AG20443 (cell line): ENCODE measurements at regions not wholly inside any gene's neighbourhood (a gene's known extent, or its start where the extent isn't known, plus 50 kb on each side); places are given as distances from the start of the nearest gene placed in this dataset.

Source experiments
- DNase-seq: peaks from one replicate; pipeline ENCODE4 v3.0.0; 2012; ENCODE audit warnings: low spot score, mixed read lengths

DNA sequence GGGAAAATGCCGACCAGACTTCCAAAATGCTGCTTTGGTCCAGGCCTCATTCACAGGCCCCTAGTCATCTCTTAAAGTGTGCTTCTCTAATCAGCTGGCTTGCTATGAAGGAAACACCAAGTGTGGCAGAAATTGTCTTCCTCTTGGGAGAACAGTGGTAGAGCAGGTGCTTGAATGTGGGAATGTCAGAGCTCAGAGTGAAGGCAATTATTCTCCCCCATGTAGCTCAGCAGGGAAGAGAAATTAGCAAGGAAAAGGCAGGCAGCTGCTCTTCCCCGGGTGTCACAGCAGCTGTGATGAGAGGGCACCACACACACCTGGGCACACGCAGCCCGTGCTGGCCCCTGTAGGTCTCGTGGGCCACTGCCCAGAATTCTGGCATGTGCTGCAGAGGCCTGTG, 358.5 kb downstream of the WDR72 start:
- no peak for DNase-seq

DNA sequence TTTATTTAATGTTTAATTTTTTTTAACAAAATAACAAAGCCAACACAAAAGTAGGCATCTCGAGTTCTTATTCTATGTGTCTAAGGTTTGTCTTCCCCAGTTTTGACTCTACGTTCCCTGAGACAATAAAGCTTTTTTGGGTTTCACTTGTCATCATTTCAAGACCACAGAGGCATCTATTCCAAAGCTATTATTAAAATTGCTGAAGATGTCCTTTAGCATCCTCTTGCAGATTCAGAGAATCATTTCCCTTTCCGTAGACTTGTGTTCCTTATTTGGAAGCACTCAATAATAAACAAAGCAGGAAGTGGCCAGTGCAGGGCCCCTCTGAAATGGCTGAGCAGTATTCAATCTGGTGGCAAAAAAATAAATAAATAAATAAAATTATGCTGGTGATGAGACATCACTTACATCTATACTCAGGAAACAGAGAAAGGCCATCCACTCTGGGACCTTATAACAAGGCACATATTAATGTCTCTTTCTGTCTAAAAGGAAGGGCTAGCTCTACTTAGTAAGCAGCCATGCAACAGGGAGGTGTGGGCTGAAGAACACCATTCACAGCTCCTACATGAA, 362.3 kb downstream of the WDR72 start:
- no peak for DNase-seq

DNA sequence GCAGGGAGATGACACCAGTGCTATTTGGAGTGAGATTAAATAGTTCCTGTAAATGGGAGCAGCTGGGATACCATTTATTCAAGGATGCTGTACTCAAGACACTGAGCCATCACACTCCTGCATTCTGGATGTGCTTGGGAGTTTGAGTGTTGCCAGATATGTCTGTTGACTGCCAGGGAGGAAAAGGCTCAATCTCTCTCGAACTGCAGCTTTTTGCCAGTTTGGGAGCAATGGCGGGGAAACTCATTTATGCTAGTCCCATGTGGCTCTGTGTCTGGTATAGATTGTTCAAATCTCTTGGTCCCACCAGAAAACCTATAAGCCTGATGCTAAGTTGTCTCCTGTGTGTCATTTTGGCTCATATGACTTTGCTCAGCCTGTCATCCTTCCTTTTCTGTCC, 363.6 kb downstream of the WDR72 start:
- no peak for DNase-seq

DNA sequence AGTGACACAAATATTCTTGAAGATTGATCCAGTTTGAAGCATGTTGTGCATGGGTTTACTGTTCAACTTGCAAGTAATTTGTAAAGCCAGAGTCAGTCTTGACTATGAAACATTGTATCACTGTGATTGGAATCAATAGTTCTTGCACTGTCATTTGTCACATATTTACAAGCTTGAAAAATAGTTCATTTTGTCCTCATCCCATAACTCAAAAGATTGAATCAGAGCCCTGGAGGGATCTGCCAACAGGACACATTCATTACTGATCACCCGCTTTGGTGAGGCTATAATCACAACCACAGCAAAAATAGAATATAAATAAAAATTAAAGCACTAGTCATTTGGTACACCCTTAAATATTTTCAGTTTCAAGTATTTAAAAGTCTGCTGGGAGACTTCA, 368.9 kb downstream of the WDR72 start:
- DNase-seq = no peak

DNA sequence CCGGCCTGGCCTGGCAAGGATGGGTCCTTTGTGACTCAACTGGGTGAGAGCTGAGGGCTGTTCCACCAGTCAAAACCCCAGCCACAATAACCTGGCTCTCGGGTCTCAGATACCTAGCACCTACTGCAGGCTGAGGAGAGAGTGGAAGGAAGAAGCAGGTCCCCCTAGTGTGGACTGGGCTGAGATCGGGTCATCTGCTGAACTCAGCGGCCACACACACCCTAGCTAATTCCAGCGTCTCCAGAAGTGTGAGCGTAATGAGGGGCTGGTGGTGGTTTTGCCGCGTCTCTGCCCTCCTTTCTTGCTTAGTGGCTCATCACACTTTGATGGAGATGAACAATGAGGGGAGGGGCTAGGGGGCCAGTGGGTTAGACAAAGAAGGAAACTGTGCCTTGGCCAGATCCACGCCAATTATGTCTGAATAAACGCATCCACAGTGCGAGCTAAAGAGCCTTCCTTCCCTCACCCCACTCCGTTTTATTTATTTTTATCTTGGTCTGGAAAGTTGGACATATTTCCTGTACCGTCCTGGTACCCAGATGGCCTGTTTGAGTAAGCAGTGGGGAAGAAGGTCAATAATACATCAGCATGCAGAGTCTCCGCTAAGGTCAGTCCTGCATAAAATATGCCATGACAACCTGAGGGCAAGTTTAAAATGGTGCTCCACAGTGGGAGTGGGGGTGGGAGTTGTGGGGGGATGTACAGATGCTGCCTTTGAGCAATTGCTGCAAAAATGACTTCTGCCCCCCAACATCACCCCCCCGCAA, 370.0 kb downstream of the WDR72 start:
- no peak for DNase-seq

DNA sequence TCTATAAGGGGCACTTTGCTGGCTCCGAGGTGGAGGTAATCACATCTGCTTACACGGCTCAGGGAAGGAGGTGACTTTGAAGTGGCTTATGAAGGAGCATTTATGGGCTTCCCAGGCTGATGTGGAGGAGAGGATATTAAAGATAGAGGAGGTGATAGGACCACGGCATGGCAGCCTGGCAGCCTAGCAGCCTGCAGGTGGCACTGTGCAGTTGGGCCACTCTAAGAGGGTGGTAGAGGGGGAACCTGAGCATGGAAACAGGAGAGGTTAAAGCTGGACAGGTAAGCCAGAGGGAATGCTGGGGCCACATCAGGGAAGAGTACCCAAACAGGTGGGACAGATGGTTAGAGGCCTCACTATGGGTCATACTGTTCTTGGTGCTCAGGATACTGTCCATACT, 375.0 kb downstream of the WDR72 start:
- no peak for DNase-seq

DNA sequence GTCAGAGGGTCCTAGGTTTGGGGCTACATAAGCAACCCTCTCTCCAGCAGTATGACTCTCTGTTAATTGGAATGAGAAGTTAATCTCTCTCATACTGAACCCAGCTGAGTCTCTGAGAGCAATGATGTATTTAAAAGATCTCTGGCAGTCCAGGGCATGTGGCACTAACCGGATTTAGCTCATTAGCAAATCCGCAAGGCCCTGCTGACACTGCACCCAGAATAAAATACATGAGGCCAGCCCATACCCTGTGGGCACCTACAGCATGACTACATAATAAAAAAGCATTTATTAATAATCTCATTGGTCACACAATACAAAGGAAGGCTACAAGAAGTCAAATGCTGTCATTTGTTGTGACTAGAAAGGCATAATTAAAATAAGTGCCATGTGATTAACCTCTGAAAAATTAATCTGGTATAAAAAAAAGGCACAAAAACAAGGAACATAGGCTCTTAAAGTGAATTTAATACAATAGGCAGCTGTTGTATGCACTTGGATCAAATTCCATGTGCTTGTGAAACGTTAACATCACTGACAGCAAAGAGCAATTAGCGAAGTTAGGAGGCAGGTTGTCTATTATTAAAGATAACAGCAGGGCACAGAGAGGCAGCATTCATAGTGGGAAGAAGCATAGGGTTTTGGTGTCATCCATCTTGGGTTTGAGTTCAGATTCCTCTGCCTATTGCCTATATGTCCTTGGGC, 381.2 kb downstream of the WDR72 start:
- DNase-seq = no peak

DNA sequence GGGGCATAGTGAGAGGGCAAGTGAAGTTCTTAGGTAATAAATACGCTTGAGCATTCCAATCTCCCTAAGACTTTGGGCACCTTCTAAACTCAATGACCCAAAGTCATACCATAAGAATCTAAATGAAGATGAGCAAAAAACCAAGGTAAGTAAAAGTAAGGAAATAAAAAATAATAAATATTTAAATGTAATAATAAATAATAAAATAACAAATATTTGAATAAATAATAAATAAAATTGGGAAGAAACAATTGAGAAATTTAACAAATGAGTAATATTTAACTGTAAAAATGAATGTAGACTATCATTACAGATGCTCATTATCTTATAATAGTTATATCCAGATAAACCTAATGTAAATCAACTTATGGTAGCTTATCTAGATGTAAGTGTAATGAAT, 391.7 kb downstream of the WDR72 start:
- no peak for DNase-seq

DNA sequence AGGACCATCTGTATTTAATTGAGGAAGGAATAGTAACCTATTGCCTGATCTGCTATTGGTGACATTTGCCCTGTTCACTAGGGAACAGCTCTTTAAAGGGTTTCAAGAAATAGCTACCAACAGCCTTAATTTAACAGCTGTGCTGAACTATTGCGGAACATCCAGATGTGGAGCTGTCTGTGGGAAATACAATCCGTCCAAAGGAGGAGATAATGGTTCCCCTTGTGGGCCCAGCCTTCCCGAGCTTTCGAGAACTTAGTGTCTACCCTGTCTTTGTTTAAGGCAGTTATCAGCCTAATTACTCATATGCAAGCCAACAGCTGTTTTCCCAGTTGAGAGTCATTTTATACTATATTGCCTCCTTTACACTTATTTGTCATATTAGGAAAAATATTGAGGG, 398.6 kb downstream of the WDR72 start:
- DNase-seq = no peak

DNA sequence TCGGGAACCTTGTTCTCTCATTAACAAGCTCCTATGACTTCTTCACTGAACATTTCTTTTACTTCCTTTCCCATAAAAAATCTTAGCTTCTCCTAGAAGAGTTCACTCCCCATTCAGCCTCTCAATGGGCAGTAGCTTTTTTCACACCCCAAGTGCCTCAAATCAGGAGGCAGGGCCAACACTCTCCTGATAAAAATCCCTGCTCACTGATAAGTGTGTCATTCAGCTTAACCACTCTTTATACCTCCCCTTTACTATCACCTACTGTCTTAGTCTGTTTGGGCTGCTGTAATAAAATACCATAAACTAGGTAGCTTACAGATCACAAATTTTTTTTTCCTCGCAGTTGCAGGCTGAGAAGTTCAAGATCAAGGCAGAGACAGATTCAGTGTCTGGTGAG, 400.4 kb downstream of the WDR72 start:
- DNase-seq = no peak

DNA sequence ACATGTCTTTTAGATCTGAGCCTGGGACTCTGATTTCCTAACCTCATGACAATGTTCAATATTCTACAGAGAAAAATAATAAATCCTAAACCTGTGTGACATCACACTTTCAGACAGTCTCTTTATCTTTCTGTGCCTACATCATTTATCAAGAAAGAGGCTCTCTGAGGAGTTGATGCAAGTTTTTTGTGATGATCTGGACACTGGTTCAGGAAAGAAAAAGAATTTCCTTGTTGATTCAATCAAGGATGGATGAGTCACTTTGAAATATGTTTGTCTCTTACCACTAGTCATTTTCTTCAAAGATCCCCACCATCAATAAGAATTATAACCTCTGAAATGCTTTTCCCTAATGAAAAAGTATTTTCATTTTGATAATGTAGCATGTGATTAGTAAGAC, 404.6 kb downstream of the WDR72 start:
- no peak for DNase-seq

DNA sequence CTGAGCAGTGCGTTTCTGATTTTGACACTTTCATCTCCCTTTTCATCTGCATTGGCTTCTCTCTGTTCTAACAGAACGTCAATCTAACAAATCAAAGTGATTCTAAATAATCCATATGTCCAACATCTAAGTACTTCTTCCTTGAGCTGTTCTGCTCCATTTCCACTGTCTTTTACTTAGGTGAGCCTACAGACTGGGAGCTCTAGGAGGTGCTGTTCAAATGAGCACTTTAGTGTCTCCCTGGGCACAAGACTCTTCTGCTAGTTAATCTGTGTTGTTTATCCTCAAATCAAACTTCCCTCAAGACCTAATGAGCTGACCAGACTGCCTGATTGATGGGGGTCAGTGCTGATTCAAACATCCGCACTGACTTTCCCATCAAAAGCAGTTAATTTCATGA, 408.1 kb downstream of the WDR72 start:
- DNase-seq = no peak

DNA sequence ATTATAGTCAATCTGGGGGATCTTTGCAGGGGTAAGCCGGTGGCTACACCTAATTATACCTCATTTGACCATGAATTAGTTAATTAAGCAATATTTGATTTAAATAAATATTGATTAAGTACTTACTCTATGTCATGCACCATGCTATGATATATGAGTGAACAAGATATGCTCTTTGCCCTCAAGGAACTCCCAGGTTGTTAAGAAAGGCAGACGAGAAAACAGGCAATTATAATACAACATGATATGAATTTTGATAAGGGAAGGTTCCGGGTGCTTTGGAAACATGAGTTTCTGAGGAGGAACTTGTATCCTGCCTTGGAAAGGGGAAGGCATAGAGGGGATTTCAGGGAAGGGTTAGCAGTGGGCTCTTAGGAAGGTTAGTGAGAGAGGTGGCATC, 412.9 kb downstream of the WDR72 start:
- DNase-seq = no peak

DNA sequence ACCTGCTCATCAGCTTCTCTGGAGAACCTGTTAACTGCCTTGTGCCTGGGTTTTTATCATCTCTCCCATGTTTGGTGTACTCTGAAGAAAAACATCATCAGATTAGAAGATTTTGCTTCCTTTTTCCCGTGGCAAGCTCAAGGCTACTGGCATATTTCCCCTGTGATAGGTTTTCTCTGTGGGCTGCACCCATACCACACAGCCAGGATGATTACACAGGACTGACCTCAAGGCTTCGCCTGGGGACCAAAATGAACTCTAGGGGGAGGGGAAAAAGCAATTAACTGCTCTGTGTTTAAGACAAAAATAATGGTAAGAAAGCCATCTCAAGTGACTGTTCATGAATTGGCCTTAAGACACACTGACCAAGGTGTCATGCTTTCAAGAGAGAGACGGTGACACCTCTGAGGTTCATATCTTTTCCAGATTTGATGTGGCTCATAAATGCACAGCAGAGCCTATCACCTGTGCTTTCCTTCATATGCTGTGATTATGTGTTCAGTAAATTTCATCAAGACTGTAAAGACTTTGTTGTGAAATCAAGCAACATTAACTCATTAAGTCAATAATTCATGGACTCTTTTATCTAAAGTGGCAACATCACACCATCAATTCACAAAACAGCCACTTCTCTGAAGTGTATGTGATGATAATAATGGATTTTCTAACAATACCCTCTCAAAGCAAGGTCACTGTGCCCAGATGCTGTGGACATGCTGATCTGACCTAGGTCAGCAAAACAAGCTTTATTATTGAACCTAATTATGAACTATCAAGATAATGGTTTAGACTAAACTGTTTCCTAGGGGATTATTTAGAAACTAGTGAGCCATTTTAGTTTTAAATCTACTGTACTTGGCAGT, 427.9 kb downstream of the WDR72 start:
- DNase-seq = no peak

DNA sequence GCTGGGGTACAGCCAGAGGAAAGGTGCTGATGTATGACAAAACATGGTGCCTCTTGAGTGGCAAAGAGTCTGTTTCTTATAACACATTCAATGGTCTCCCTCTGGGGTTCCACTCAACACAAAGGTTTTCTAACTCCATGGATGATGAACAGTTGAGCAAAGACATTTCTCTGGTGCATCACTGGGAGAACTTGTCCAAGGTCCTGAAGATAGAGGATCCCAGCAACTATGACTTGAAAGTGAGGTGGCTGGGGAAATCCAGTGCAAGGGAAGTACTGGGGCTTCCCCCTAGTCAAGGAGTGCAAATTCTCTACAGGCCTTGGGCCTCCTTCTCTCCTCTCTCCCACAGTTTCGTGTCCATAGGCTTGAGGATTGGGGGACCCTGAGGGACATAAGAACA, 431.1 kb downstream of the WDR72 start:
- DNase-seq = no peak

DNA sequence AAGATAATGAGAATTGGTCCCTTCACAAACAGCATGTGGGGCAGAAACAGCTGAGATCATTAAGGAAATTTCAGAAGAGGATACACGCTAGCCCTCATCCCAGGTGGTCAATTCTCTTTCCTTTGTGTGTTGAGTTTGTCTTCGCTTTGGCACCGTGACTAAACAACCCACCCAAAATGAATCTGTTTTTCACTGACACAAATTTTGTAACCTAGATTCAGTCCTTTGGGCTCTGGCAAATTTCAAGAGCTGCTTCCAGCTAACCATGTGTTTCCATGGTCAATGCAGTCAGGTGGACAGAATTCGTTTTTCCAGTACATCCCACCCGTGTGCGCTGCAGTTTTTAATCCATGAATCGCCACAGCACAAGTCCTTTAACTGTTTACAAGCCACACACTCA, 435.4 kb downstream of the WDR72 start:
- no peak for DNase-seq

DNA sequence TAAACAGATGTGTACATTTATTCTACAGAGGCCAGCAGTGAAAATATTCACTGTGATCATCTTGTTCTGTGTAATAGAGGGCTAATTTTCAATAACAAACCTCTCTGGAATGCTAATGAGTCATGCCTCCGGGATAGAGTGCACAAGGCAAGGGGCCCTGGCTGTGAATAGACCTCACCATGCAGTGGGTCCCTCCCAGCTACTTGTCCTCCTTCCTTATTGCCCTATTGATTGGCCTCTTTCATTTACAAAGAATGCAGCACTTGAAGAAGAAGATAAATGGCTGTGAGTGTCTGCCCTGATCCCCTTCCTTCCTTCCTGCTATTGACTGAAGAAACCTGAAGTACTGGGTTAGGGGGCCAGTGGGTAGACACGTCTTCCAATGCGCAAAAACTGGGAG, 436.3 kb downstream of the WDR72 start:
- DNase-seq = no peak

DNA sequence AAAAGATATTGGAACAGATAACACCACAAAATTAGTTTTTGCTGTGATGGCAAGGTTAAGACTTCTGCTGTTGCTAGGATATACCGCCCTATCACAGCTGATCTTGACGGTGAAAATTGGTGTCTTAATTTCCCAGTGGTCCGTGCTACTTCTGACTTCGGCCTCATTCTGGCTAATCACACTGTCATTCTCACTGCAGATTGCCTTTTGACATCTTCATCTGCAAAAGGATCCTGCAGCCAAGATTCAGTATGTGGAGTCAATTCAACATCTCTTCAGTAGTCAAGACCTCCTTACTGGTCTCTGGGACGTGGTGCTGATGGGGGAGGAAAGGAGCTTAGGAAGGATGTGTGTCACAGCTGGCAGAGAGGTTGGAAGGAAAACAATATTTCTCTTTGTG, 438.6 kb downstream of the WDR72 start:
- no peak for DNase-seq

DNA sequence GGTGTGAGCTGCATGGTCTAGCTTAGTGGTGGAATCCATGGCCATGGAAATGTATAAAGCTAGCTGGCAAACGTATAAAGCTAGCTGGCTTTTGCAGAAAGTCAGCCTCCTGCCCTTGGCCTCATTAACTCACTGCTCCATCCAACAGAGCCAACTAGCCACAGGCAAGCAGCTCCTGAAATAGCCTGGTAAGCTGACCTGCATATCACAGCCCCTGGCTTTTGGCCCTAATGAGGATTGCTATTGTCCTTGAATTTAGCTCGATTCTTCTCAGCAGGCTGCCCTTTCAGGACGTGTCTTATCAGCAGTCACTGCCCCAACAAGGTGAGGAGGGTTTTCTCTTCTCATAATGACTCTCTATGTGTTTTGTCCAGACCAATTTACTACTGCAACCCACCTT, 446.8 kb downstream of the WDR72 start:
- DNase-seq = no peak

DNA sequence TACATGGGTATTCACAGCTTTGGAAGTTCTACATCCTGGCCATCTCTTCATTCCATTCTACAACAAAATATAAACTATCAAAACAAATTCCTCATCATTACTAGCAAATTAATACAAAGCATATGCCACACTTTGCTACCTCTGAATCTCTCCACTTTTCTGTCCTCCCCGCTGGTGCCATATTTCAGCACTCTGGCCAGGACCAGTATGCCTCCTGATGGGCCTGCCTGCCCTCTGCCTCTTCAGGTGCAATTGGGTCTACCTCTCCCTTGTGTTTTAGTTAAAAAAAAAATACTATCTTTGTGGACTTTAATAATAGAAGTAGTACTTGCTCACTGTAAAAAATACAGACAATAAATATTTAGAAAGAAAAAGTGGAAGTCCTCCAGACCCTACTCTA, 448.8 kb downstream of the WDR72 start:
- no peak for DNase-seq

DNA sequence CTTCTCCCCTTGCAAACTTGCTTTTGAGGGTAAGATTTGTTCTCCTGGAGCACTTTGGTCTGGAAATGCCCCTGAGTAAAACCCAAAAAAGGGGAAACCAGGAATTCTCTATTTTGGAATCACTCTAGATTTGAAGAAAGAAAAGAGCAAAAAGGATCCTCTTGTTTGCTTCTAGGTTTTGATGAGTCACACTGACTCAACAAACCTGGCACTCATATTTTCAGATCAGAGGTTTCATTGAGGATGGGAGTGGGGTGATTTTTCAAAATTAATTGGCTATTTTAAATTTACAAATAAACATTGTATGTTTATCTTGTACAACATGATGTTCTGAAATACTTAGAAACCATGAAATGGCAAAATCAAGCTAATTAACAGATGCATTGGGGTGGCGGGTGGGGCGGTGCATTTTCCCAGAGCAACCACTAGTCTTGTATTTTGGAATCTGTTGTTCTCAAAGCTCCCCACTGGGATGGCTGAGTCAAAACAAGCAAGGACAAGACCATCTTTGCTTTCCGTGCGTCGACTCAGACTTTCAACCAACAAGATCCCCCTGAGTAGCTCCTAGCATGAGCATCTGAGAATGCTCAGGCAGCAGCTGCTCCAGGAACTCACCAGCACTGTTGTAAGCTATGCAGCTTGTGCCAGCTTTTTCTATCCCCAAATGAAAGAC, 451.4 kb downstream of the WDR72 start:
- no peak for DNase-seq

DNA sequence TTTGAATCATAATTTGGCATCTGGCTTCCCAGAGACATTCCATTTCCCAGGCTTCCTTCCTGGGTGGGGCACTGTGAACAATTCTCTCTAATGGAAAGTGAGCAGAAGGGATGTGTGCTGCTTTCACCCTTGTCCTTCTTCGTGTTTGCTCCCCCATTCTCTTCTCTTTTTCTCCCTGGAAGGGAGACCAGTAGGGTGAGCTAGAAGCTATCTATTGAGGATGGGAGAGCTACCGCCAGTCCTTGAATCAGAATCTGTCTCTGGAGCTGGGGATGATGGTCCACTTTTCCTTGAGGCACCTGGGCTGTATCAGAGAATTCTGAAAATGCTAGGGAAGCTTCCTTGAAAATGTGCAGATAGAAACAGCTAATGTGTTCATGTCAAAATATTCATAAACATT, 453.9 kb downstream of the WDR72 start:
- no peak for DNase-seq
